ENCODE measurements at regions not wholly inside any gene's neighbourhood (a gene's known extent, or its start where the extent isn't known, plus 50 kb on each side); places are given as distances from the start of the nearest gene placed in this dataset.

- TF ChIP-seq ZNF274 (IDR thresholded peaks at IDR 0.05; ENCODE audit: low read depth, low read length) (no peak), SUZ12 (IDR thresholded peaks at IDR 0.05; ENCODE audit: extremely low read depth, insufficient read depth, insufficient read length) (no peak), YY1 (IDR thresholded peaks at IDR 0.05; ENCODE audit: insufficient read depth, insufficient read length) (no peak)
These were observed 302.9 kb upstream of the RASGRP1 start for GRCh38 chr15:38867556-38867955.
